Prostate gland (tissue), 2 donors: ENCODE measurements at regions not wholly inside any gene's neighbourhood (a gene's known extent, or its start where the extent isn't known, plus 50 kb on each side); places are given as distances from the start of the nearest gene placed in this dataset.
"Not testable (repeated sequence)": the region's sequence is repeated elsewhere in the genome, so short reads cannot be mapped to it uniquely, and the experiment has no call there.

ENCODE experiments used
- CTCF ChIP-seq, 4 experiments: fragments of 200-600 bp in 2 of 4; fragments of 450-650 bp in 2 of 4; sonication (generic) in 2 of 4; IDR thresholded peaks; 1 replicate in 3 of 4; 2 replicates in 1 of 4; pipeline ENCODE4 v1.5.1; 2016 to 2019; ENCODE audit warnings: antibody characterized with exemption in 4 of 4, mild to moderate bottlenecking in 2 of 4, moderate library complexity in 2 of 4
- POLR2A ChIP-seq: fragments of 450-650 bp; IDR thresholded peaks from one replicate; pipeline ENCODE4 v1.6.1; 2016; ENCODE audit warnings: antibody characterized with exemption, mild to moderate bottlenecking

DNA sequence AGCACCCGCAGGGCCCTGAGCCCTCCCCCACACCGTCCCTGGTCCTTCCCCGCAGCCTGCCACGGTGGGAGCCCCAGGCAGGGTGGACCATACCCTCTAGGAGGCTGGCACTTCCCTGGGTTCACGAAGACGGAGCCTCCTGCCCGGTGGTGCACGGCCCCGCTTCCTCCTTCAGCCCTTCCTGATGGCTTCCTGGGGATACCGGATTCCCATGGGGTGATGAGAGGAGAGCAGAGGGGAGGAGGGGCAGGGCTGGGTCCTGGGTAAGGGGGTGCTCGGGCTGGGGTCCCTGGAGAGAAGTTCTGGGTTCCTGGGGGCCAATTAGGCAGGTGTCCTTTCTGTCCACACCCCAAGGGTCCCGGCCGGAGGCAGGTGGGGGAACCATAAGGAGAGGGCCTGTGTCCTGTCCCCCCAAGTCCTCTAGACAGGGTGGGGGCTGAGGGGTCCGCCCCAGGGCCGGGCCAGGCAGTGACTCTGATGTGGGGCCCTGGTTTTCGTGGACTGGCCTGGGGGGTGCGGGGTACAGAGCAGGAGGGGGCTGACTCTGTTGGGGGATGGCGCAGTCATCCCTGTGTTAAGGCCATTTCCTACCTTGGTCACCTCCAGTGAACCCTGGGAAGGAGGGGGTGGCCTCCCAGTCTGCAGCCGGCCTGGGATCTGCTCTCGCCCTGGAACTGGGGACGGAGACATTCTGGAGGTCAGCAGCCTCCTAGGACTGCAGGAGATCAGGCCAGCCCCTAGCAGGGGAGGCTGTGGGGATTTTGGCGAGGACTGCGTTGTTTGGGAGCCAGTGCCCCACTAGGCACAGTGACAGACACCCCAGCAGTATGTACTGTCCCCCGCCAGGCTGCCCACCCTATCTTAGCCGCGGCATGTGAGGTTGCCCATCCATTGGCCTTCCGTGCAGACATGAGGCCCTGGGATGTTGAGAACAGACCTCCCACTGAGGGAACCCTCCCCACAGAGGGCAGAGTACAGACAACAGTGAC is 366.4 kb downstream of the TMEM121 start:
- TF ChIP-seq POLR2A; CTCF (IDR thresholded peaks at IDR 0.05): not testable (repeated sequence)
